Activated CD4-positive, alpha-beta T cell treated with anti-CD3 and anti-CD28 coated beads, Interleukin-2, amount 50 U/mL, for 16 hours (primary cell): ENCODE measurements at regions not wholly inside any gene's neighbourhood (a gene's known extent, or its start where the extent isn't known, plus 50 kb on each side); places are given as distances from the start of the nearest gene placed in this dataset.
"Not testable (repeated sequence)": the region's sequence is repeated elsewhere in the genome, so short reads cannot be mapped to it uniquely, and the experiment has no call there.

ENCODE experiments used
- DNase-seq: peaks from one replicate; pipeline ENCODE4 v3.0.0-alpha.2; 2020

DNA sequence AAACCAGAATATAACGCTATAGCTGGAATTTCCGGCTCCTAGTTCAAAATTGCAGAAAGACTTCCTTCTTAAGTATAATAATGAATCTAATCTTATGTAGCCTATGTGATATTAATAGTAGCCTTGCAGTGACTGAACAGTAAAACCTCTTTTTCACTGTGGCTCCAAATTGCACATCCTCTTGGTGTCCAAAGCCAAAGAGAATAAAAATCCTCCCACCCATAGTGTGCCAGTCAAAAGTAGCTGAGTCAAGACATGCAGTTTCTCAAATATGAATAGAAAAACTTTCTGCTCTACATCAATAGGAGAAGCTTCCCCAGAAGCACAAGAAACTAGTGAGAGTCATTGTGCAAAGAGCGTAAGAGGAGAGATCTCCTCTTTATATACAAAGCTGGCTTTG lies 76.0 kb upstream of the PICALM start:
- DNase-seq = no peak

- not testable (repeated sequence) for DNase-seq
These were observed 75.2 kb upstream of the PICALM start for GRCh38 chr11:86144087-86144486.

GRCh38 chr11:86143087-86144030 lies 74.5 kb upstream of the PICALM start:
- peak; percentile 76 for DNase-seq

- no peak for DNase-seq
These were observed 73.3 kb upstream of the PICALM start for GRCh38 chr11:86142170-86142569.

DNA sequence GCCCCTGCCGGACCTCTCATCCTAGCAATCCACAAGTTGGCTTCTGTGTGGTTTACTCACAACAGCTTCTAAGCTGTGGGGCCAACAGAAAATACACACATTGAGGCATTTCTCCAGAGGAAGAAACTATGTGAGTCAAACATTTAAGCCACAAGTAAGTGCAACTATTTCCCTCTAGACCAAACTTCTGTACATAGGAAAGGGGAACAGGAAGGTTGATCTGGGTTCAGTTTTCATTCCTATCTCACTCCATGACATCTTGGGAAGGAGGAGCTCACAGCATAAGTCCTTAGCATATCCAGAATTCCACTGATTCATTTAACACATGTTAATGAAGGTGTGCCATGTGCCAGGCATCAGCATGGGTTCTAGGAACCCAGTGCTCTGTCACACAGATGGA lies 72.8 kb upstream of the PICALM start:
- peak; percentile 59 for DNase-seq

- DNase-seq = no peak
These were observed 71.6 kb upstream of the PICALM start for GRCh38 chr11:86140334-86140990.

DNA sequence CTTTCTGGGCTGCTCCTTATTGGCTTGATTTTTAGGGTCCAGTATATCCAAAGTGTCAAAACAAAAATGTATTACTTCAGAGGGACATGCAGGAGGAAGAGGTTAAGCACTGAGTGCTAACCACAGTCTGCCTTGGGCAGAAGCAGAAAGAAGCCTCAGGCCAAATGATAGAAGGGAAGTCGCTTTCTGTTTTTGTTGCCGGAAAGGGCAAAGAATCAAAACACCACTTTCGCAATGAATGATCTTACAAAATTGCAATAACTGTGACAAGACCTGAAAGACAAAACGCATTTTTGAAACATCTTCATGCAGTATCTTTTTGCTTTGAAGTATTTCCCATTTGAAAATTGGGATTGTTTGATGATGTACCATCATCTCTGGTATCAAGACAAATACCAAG lies 70.1 kb upstream of the PICALM start:
- peak; percentile 93 for DNase-seq

- no peak for DNase-seq
These were observed 67.7 kb upstream of the PICALM start for GRCh38 chr11:86136538-86136937.

GRCh38 chr11:86135319-86135714 lies 66.4 kb upstream of the PICALM start:
- DNase-seq = no peak

- DNase-seq = no peak
These were observed 65.9 kb upstream of the PICALM start for GRCh38 chr11:86134580-86135318.

GRCh38 chr11:86132667-86133249 lies 63.9 kb upstream of the PICALM start:
- no peak for DNase-seq

GRCh38 chr11:86129740-86130540 lies 61.1 kb upstream of the PICALM start:
- DNase-seq = no peak

DNA sequence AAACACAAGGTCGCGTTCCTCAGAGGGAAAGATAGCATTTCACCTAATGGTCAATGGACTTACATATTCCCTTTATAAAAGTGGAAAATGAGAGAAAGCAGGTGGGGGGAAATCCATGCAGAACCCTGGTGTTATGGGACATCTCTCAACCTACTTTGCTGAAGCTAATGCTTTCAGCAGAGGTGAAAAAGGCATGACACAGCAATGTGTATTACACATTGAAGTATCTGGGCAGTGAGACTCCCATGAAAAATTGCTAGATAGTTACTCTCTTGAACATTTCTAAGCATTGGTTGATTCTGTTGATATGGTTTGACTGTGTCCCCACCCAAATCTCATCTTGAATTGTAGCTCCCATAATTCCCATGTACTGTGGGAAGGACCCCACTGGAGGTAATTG lies 60.0 kb upstream of the PICALM start:
- DNase-seq = no peak

DNA sequence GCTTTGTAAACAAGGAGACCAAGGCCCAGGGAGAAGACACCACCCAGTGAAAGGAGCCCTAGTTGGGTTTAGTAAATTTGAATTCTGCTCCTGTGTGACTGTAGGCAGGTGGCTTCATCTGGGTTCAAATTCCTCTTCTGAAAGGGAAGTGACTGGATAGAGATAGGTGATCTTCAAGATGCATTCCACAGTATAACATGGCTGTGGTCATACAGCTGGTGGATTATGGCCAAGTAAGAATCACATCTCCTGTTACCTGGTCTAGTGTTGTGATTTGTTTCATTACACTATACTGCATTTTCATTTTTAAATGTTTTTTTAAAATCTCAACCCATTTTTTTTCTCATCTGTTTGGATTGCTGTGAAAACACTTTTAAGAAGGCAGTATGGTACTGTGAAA lies 58.0 kb upstream of the PICALM start:
- DNase-seq = no peak

- DNase-seq = peak; percentile 82
These were observed 55.7 kb upstream of the PICALM start for GRCh38 chr11:86124251-86125233.

- DNase-seq = no peak
These were observed 53.9 kb upstream of the PICALM start for GRCh38 chr11:86122773-86123172.

DNA sequence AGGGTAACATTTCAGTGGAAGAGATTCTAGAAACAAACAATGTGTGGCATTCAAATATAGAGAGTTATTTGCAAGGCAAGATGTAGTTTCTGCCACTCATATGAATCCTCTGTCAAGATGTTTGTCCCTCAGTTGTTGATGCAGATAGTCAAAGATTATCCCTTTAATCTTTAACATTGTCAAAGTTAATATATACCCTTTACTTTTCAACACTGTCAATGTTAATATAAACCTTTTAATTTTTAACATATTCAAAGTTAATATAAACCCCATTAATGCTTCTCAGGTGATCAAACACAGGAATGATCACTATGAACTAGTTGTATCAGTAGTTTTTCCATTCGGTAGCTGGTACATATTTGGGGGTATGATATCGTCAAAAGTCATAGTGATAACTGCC lies 51.9 kb upstream of the PICALM start:
- DNase-seq = no peak

DNA sequence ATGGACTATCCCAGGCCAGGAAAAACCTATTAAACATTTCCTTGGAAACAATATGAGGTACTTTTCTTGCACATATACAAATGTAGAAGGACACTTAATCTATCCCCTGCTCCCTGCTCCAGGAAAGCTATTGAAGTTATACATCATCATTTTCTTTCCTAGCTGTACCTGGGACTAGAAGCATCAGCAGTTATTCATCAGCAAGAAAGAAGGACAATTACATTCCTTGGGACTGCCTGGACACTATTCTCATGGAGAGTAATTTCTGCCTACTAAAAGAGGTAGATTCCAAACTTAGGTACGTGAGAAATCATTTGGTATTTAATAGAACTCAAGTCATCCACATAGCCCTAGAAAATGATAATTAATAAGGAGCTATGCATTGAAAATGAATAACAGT lies 51.0 kb upstream of the PICALM start:
- no peak for DNase-seq

DNA sequence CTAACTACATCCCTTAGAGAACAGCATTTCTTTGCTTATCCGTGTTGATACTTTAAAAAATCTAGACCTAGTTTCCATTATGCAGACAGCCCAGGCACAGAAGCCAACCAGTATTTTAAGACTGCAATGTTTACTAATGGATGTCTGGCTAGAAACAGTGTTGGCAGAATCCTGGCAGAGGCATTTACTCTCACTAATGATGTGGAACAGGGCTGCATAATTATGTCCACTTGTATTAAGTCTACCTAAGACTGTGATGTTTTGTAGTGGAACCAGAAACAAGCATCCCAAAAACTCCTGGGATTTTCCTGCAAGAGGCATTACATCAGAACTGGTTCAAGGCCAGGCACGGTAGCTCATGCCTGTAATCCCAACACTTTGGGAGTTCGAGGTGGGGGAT lies 50.2 kb upstream of the PICALM start:
- no peak for DNase-seq
